ENCODE measurements at regions not wholly inside any gene's neighbourhood (a gene's known extent, or its start where the extent isn't known, plus 50 kb on each side); places are given as distances from the start of the nearest gene placed in this dataset.
A peak's percentile ranks its signal among the peaks of the same experiment; 100 is the strongest.

- Histone ChIP-seq H3K4me1 (peaks cover 8 to 29% of the 10 kb centered on the region in 2 donors), H3K9me3 (no peaks in the 10 kb centered on the region), H3K36me3 (no peaks in the 10 kb centered on the region), H3K27me3 (no peaks in the 10 kb centered on the region), H3K4me3 (no peak overlapping the region), H3K27ac (no peak overlapping the region)
- ATAC-seq: no peak
- DNase-seq: peak in 1 of 4 donors; percentile 4
- intact Hi-C loops (cut with DNase I): loop anchor here in 1 of 2 donors (10.0 kb wide), 2 partner anchors 287 to 537 kb away; no protein-coding TSS in a partner anchor
- TF ChIP-seq CTCF (IDR thresholded peaks at IDR 0.05): no peak
Observed at GRCh38 chr2:42947809-42948600, 155.6 kb upstream of the HAAO start.

GRCh38 chr2:42944779-42945415 is 152.5 kb upstream of the HAAO start:
- DNase-seq (peak in 1 of 4 donors; percentile 53), ATAC-seq (no peak)
- intact Hi-C loops (cut with DNase I): loop anchor here in 1 of 2 donors (10.0 kb wide), 2 partner anchors 290 to 540 kb away; no protein-coding TSS in a partner anchor
- no peaks in the 10 kb centered on the region for H3K36me3 ChIP-seq
- H3K4me3 ChIP-seq: no peak overlapping the region
- no peak for TF ChIP-seq CTCF (IDR thresholded peaks at IDR 0.05)
- no peak overlapping the region for H3K27ac ChIP-seq
- H3K4me1 ChIP-seq: peaks cover 8 to 20% of the 10 kb centered on the region in 2 donors
- no peaks in the 10 kb centered on the region for H3K9me3 ChIP-seq
- no peaks in the 10 kb centered on the region for H3K27me3 ChIP-seq

GRCh38 chr2:42942990-42943493 is 150.7 kb upstream of the HAAO start:
- no peak for ATAC-seq
- intact Hi-C loops (cut with DNase I): loop anchor here in 1 of 2 donors (10.0 kb wide), 2 partner anchors 292 to 542 kb away; no protein-coding TSS in a partner anchor

GRCh38 chr2:42942214-42942989 is 150.0 kb upstream of the HAAO start:
- no peaks in the 10 kb centered on the region for H3K36me3 ChIP-seq
- no peak overlapping the region for H3K4me3 ChIP-seq
- intact Hi-C loops (cut with DNase I): loop anchor here in 1 of 2 donors (10.0 kb wide), 2 partner anchors 292 to 542 kb away; no protein-coding TSS in a partner anchor
- H3K4me1 ChIP-seq: peaks cover 8 to 15% of the 10 kb centered on the region in 2 donors
- H3K27me3 ChIP-seq: no peaks in the 10 kb centered on the region
- DNase-seq (no peak), ATAC-seq (no peak)
- no peak for TF ChIP-seq CTCF (IDR thresholded peaks at IDR 0.05)
- no peak overlapping the region for H3K27ac ChIP-seq
- H3K9me3 ChIP-seq: no peaks in the 10 kb centered on the region

More at GRCh38 chr2:42942990-42943493, 150.7 kb upstream of the HAAO start:
- Histone ChIP-seq H3K9me3 (no peaks in the 10 kb centered on the region), H3K27me3 (no peaks in the 10 kb centered on the region), H3K36me3 (no peaks in the 10 kb centered on the region), H3K27ac (no peak overlapping the region), H3K4me3 (no peak overlapping the region), H3K4me1 (peaks cover 8 to 15% of the 10 kb centered on the region in 2 donors)
- DNase-seq: peak in 1 of 4 donors; percentile 45
- TF ChIP-seq CTCF (IDR thresholded peaks at IDR 0.05): no peak
